Inflammatory macrophage treated with lipopolysaccharide for 1 hour (primary cell): ENCODE measurements at regions not wholly inside any gene's neighbourhood (a gene's known extent, or its start where the extent isn't known, plus 50 kb on each side); places are given as distances from the start of the nearest gene placed in this dataset.

ENCODE experiments used
- DNase-seq, 2 donors: peaks; one replicate each; pipeline ENCODE4 v3.0.0-alpha.2; 2020 to 2022

GRCh38 chr12:38956337-38956736, 50.9 kb upstream of the CPNE8 start:
- no peak for DNase-seq
